Renal cortical epithelial cell (primary cell): ENCODE measurements at regions not wholly inside any gene's neighbourhood (a gene's known extent, or its start where the extent isn't known, plus 50 kb on each side); places are given as distances from the start of the nearest gene placed in this dataset.

Experiments used
- DNase-seq: peaks from one replicate; pipeline ENCODE4 v3.0.0-alpha.2; 2011; ENCODE audit warnings: low read depth

DNA sequence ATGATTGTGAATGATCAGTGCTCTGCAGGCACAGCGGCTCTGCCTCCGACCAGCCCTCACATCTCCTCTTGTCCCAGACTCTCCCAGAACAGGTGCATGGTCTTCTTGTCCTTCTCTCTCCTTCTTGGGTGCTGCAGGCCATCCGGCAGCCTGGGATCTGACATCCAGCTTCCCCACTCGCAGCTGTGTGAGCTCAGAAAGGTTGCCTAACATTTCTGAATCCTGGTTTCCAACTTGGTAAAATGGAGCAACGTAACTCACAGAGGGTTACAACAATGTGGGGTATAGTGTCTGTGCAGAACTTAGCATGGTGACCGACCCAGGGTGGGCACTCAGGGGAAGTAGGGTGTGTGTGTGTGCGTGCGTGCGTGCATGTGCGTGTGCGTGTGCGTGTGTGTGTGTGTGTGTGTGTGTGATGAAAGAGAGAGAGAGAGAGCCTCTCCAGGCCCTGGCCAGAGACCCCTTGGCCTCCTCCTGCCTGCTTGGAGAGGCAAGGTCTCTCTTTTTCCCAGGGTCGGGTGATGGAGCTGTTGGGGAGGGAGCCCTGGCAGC is 110.1 kb downstream of the SNX5 start:
- DNase-seq, result no peak

DNA sequence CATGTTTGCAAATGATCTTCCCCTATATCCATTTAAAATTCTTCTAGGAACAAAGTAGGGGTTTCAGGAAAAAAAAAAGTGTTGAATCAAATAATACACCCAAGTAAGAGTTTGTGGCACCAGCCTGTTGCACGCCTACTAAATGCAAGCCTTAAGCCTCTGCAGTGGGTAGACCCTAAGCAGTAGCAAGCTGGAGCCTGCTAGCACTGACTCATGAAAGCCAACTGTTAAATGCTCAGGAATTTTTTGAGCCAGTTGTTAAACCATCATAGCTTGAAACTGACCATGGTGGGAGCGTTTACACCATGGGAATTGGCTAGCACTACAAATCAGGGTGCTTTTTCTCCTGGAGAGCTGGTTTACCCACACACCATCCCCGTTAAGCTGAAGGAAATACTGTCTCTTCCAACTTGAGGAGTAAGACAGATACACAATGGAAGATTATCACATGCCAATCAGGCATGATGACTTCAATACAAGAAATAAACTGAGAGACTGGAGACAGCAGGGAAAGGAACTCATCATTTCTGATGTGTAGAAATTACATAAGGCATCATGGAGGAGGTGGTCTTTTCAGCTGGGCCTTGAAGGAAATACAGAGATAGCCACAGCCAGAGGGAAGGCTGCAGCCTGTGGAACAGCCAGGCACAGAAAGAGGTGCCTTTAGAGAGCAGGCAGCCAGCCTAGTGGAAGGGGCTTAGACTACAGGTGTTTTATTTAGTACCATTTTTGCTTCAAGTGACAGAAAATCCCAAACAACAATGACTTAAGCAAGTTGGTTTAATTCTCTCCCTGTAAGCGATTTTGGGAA is 110.8 kb downstream of the SNX5 start:
- no peak for DNase-seq

DNA sequence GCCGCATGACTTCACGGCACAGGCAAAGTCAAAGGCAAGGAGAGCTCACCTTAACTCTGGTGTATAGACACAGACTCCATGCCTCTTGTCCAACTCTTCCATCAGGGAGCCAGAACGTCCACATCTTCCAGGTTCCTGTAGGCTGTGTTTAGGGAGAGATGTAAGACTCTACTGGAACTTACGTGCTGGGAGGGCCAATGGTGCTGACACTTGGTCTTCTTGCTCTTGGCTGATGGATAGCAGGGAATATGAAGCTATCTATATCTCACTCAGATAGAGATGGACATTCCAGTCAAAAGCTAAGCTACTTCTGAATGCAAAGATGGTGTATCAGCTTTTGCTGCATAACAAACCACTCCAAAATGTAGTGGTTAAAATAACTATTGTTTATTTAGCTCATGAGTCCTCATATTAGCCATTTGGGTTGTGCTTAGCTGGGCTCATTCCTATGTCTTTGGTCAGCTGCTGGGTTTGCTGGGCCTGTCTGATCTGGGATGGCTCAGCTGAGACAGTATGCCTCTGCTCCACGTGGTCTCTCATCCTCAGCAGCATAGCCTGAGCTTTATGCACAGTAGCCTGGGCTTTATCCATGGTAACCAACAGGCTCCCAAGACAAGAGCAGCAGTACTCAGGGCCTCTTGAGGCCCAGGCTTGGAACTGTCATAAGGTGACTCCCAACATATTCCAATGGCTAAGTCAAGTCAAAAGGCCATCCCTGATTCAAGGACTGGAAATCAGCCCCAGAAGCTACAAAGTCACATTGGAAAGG is 111.6 kb downstream of the SNX5 start:
- DNase-seq, result no peak

DNA sequence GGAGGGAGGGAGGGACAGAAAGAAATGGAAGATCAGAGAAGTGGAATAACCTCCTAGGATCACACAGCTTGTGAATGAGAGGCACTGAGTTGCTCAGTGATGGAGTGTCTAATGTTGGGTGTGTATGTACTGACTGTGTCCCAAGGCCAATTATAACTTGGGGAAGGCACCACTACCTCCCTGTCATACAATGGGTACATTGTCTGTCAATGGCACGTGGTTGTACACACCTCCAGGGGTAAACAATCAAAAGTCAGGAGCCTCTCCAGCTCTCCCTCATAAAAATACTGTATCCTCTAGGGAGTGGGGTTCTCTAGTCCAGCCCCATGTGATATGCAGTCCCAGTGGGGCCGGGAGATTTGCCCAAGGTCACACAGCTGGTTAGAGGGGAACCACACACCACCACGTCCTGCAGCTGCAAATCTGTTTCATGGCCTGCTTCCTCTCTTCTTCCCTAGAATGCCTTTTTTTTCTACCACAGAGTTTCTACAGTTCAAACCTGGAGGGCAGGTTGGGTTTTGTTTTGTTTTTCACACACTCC is 112.5 kb downstream of the SNX5 start:
- DNase-seq, result no peak

DNA sequence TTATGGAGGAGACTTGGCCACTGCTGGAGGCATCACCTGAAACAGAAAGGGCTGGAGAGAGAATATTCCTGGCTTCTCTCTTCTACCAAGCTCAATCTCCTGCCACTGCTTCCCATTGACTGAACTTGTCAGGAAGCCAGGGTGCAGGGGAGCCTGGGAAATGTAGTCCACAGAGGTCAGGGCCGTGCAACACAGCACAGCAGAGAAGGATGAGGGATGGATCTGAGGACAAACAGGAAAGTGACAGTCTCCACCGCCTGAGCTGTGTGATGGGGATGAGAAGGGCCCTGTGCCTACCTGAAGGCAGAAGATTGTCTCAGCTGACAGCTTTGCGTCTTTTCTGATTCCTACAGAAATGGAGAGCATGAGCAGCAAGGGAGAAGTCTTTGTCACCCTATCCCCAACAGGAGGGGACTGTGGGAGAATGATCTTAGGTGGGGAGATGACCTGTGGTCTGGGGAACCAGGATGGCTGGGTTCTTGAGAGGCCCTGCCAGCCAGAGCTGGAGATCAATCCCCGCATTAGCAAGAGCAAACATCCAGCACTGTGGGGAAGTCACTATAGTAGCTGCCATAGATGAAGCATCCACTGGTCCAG is 114.2 kb downstream of the SNX5 start:
- DNase-seq, result peak; percentile 19

DNA sequence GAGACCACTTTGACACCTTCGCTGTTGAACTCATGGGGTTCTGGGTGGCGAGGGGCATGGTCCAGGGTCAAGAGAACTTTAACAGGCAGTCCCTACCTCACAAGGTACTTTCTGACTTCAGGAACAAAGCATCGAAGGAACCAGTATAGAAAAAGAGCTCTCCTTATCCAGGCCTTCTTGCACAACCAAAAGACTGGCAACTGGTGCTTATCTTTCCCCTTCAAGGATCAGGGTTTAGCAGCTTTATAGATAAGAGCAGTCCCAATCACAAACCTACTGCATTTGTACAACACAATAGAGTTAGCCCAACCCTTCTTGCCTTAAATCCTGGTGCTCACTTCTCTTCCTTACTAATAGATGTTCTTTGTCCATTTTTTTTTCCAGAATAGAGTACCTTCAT is 116.3 kb downstream of the SNX5 start:
- no peak for DNase-seq

DNA sequence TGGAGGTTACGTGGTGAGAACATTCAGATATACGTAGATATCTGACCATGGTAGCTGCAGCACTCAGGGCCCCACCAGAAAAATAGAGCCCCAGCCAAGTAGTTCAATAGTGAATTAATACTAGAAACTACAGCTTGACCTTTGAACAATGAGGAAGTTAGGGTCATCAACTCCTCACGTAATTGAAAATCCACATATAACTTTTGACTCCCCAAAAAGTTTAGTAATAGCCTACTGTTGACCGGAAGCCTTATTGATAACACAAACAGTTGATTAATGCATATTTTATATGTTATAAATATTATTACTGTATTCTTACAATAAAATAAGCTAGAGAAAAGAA is 117.9 kb downstream of the SNX5 start:
- no peak for DNase-seq

DNA sequence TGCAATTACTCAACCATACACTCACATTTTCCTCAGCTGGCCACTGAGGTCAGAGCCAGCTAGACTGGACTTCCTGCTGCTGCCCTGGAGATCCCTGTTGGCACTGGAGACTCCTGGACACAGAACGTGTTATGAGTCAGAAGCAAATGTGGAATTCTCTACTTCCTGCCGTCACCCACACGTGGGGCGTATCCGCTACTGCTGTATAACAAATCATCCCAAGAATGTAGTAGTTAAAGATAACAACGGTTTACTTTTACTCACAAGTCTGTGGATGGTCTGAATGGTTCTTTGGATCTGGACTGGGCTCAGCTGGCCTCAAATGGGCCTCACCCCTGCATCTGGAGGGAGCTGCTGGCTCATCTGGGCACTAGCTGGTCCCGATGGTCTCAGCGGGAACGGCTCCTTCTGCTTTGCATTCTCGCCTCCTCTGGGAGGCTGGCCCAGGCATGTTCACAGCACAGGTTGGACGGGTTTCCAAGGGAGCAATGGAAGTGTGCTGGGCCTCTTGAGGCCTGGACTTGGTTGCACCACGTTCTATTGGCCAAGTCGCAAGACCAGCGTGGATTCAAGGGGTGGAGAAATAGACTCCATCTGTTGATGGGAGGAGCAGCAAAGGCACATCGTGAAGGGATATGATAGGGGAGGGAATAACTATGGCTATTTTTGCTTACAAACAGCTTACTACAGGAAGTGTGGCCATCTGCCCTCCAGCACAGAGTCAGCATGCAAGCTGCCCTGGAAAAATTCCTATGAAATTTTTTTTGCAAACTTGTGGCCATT is 118.5 kb downstream of the SNX5 start:
- DNase-seq, result peak; percentile 90

DNA sequence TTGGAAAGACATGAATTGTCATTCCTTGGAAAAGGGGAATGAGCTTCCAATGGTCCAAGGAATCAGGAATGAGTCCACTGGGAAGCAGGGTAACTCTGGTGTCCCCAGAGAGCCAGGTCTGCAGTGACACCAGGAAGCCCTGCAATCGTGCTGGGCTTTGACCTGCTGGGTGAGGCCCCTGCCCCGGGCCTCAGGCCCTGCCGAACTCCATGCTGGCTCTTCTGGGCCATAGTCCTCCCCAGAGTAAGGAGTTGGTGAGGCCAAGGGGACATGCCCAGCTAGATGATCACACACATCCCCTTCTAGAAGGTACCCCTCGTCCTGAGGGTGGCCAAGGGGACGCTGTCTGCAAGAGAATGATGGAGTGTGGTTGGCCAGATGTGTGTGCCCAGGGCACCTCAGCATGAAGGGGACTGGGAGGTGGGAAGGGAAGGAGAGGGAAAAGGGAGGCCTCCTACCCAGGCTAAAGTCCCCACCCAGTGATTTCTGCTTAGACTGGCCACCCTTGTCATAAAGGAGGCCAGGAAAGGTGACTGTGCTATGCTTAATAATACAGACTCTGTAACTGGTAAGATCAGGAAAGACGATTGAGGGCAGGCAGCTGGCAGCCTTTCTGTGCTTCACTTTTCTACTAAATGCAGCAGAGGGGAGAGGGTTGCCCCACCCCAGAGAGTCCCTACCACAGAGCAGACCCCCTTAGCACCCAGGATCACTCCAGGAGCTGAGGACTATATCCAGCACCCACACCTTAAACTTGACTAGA is 119.3 kb downstream of the SNX5 start:
- DNase-seq, result no peak

DNA sequence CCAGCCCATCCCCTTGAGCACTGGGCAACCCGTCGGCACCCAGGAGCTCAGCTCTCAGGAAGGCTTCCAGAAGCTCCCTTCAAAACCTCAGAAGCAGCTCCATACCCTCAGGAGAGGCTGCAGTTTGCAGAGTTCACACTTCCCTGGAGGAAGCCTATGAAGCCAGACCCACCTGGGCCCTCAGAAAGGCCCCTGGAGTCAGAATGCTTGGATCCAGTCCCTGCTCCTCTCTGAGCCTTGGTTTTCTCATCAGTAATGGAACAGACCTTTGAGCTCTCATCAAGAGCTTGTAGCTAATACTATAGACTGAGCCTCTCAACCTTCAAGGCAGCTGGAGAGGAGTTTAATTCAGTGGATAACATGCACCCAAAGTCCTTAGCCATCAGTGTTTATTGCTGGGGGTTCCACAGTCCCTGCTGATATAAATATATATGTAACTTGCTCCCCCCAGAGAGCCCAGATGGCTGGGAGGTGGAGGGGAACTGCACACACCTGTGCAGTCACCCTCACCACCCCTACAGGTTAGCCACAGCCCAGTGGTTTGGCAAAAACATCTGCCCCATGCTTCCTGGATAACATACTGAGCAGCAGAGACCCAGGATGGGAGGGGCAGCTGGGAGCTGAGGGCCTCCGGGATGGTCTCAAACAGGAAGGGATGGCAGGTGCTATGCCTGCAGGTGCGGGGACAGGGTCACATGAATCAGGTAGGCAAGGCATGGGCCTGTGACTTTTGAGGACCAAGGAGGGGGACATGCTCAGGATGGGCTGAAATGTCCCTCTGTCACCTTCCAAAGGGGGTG is 120.1 kb downstream of the SNX5 start:
- DNase-seq, result no peak

DNA sequence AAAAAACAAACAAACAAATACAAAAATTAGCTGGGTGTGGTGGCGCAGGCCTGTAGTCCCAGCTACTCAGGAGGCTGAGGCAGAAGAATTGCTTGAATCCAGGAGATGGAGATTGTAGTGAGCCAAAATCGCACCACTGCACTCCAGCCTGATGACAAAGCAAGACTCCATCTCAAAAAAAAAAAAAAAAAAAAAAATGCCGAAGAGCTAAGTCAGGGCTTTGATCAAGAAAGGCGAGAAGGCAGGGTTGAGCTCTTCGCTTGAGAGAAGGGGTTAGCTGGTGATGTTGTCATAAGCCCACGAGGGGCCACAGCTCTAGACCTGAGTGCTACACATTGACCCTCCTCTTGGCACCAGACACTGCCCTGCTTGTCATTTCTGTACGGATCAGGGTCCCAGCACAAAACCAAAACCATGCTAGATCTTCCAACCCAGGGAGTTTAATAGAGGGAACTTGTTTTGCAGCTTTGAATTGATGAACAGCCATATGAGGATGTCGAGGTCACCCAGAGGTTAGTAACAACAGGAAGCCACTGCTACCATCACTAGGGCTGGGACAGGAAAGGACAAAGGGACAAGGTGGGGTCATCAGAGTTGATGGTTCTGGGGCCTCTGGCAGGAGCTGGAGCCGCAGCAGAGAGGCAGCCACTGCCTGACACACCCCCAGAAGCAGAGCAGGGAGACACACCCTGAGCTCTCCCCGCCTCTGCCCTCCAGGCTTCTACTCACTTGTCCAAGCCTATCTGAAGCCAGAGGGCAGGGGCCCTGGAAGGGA is 122.7 kb downstream of the SNX5 start:
- no peak for DNase-seq

DNA sequence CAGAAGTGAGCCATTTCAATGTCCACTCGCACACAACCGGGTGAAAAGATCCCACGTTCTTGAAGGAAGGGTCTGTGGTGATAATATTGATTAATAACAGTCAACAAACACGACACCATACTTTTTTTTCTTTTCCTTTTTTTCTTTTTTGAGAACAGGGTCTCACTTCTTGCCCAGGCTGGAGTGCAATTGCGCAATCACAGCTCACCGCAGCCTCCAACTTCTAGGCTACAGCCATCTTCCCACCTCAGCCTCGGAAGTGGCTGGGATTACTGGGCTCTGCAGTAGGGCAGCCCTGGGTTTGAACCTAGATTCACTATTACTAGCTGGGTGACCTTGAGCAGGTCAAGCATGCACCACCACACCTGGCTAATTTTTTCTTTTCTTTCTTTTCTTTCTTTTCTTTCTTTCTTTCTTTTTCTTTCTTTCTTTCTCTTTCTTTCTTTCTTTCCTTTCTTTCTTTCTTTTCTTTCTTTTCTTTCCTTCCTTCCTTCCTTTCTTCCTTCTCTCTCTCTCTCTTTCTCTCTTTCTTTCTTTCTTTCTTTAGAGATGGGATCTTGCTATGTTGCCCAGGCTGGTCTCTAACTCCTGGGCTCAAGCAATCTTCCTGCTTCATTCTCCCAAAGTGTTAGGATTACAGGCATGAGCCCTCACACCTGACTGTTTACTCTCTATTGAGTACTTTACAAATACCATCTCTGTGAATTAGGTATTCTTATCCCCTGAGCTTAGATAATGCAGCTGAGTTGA is 123.9 kb downstream of the SNX5 start:
- DNase-seq, result no peak

DNA sequence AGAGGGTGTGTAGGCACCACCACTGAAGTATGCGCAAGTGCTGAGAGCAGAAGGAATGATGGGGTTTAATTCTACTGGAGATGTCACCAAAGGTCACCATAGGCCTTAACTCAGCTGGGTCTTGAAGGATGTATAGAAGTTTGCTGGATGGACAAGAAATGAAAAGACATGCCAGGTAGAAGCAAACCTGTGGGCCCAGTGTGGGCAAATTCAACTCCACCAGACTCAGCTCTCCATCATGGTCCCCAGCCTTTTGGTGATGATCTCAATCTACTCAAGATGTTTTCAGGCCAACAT is 124.5 kb downstream of the SNX5 start:
- no peak for DNase-seq

DNA sequence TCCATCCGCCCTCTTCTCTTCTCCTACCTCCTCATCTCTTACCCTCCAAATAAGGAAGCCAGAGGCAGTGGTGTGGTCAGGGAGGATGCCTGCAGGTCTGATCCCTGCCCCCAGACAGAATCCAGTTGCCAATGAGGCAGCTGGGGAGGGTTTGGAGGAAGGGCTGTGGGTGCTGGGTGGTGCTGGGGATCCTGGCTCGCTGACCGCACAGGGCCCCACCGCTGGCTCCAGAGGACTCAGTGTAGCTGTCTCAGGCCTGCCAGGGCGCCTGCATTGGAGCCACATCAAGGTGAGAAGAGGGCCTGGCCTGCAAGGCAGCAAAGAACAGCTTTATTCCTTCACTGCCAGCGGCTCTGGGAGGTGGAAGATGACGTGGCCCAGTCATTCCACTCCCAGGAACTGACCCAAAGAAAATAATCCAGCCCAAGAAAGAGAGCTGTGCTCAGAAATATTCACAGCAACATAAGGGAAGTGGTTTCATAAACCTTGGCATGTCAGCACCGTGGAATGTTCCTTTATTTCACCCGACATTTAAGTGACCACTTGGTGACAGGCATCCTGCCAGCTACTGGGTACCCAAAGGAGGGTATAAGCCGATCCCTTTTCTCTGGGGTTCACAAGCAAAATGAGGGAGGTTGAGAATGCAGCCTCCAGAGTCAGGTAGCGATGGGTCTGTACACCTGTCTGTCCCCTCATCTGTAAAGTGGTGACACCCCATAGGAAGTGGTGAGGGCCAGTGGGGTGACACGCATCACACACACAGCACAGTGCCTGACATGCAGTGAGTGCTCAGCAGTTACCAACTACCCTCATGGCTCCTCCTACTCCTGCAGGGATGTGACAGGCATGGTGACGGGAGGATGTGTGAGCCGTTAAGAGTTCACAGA is 125.1 kb downstream of the SNX5 start:
- DNase-seq, result peak; percentile 87

DNA sequence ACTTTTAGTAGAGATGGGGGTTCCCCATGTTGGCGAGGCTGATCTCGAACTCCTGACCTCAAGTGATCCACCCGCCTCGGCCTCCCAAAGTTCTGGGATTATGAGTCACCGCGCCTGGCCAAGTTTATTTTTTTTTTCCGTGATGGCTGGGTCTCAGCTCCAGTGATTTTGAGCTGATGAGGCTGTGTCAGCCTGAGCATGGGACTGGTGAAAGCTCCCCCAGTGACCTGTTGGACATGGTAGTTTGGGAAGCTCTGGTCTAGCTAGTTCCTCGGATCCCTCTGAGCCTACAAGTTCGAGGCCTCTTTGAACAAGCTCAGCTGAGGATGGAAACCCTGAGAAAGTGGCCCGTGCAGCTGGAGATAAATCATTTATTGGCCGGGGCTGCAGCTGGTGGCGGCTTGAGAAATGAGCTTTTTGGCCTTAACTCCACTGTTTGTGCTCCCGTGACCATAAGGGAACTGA is 126.8 kb downstream of the SNX5 start:
- no peak for DNase-seq

DNA sequence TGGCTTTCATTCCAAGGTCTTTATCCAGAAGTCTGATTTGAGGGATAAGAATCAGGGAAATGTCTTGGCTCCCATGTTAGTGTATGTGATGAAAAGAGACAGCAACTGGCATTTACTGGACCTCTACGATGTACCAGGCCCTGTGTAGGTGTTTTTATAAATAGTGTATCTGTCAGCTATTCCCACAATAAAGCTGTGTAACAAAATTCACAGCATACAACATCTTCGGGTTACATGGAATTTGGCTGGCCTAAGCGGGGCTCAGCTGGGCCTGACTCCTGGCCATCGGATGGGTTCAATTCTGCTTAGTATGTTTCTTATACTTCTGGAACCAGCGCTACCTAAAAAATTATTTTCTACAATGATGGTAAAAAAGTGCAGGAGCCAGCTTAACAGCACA is 128.2 kb downstream of the SNX5 start:
- DNase-seq, result no peak

DNA sequence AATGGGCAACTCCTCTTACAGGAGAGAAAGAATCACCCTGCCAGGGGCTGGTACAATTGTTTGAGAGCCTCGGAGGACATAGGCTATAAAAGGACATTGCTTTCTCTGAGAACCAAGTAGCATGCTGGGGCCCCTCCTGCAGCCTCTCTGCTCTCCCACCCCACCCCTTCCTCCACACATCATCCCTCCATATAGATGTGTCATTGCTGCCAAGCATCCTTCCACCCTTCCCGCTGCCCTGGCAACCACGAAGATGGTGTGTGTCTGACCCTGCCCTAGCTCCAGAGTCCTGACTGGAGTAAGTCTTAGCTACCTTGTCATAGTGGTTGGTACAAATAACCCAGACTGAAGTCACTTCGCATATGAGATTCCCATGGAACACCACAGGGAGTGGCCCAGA is 129.7 kb downstream of the SNX5 start:
- DNase-seq, result no peak

DNA sequence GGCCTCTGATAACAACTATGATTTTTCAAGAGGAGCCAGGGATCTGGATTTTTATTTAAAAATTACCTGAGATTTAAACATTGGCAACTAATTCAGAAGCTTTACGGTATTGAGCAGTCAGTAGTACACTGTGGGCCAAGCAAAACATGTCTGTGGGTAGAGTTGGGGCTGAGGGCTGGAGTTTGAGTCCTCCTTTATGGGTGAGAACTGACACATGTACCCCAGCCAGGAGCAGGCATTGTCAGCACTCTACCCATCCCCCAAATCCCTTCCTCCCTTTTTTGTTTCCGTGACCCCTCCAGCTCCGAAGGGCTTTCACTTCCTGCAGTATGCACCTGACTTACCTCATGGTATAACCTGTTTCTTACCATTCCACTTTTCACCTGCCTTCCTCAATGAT is 131.4 kb downstream of the SNX5 start:
- DNase-seq, result no peak
